PC-9 (cell line): ENCODE measurements at regions not wholly inside any gene's neighbourhood (a gene's known extent, or its start where the extent isn't known, plus 50 kb on each side); places are given as distances from the start of the nearest gene placed in this dataset.

Experiments
- BruUV-seq: library from RNA; stranded (reverse); fragments of 400-500 nt; replicated peaks from 2 replicates; lab custom pipeline; 2021; lab: Mats Ljungman, UMichigan
- CTCF ChIA-PET: fragments of 300-600 bp; sonication (Branson Sonifier 250); formaldehyde crosslinking; loops from one replicate; lab custom pipeline; 2022; ENCODE audit warnings: antibody characterized with exemption; lab: Charles Lee
- POLR2A ChIA-PET: fragments of 300-600 bp; sonication (Branson Sonifier 250); formaldehyde crosslinking; loops from one replicate; lab custom pipeline; 2022; ENCODE audit warnings: antibody characterized with exemption; ENCODE audit not compliant: unreplicated experiment; lab: Charles Lee
- DNase-seq, 2 experiments: peaks; one replicate each; pipeline versions ENCODE4 v3.0.0 to v3.0.0-alpha.2; 2015 to 2022; ENCODE audit warnings: mixed read lengths in 1 of 2
- H2AFZ ChIP-seq: fragments of 200-600 bp; sonication (generic); 2 replicates; pipeline ENCODE4 v1.8.1; 2017; ENCODE audit warnings: antibody characterized with exemption
- H3F3A ChIP-seq: fragments of 200-600 bp; sonication (generic); 2 replicates; pipeline ENCODE4 v1.8.1; 2017; ENCODE audit warnings: antibody characterized with exemption, mild to moderate bottlenecking, low read depth; ENCODE audit not compliant: insufficient read depth
- H3K27ac ChIP-seq: fragments of 200-600 bp; sonication (generic); 2 replicates; pipeline ENCODE4 v1.6.1; 2016; ENCODE audit warnings: mixed run types
- H3K27me3 ChIP-seq: fragments of 200-600 bp; sonication (generic); 2 replicates; pipeline ENCODE4 v1.6.1; 2016; ENCODE audit warnings: low read depth, mixed run types; ENCODE audit not compliant: insufficient read depth
- H3K36me3 ChIP-seq: fragments of 200-600 bp; sonication (generic); 2 replicates; pipeline ENCODE4 v1.6.1; 2016; ENCODE audit warnings: low read depth, mixed run types
- H3K4me1 ChIP-seq: fragments of 200-600 bp; sonication (generic); replicated peaks from 2 replicates; pipeline ENCODE4 v1.6.1; 2016; ENCODE audit warnings: mixed run types; ENCODE audit not compliant: insufficient read depth
- H3K4me2 ChIP-seq: fragments of 200-600 bp; sonication (generic); 2 replicates; pipeline ENCODE4 v1.6.1; 2017; ENCODE audit warnings: mixed run types
- H3K4me3 ChIP-seq: fragments of 200-600 bp; sonication (generic); 2 replicates; pipeline ENCODE4 v1.6.1; 2016; ENCODE audit warnings: mixed run types
- H3K79me2 ChIP-seq: fragments of 200-600 bp; sonication (generic); 2 replicates; pipeline ENCODE4 v1.6.1; 2017; ENCODE audit warnings: low read depth, mixed run types
- H3K9me2 ChIP-seq: fragments of 200-600 bp; sonication (generic); 2 replicates; pipeline ENCODE4 v1.8.1; 2017; ENCODE audit warnings: mild to moderate bottlenecking; ENCODE audit not compliant: insufficient read depth
- H3K9me3 ChIP-seq: fragments of 200-600 bp; sonication (generic); 2 replicates; pipeline ENCODE4 v1.8.1; 2016; ENCODE audit warnings: low read depth; ENCODE audit not compliant: insufficient read depth
- H4K20me1 ChIP-seq: fragments of 200-600 bp; sonication (generic); 2 replicates; pipeline ENCODE4 v1.8.1; 2017; ENCODE audit not compliant: insufficient read depth
- EZH2 ChIP-seq: fragments of 200-600 bp; sonication (generic); IDR thresholded peaks from 2 replicates; pipeline ENCODE4 v1.8.0; 2017; ENCODE audit warnings: antibody characterized with exemption, low read depth
- intact Hi-C: fragments of 100-400 bp; cut with micrococcal nuclease; formaldehyde crosslinking; loops from one replicate; pipeline ENCODE4 v1.10.0; 2022; ENCODE audit not compliant: unreplicated experiment
- TF ChIP-seq, protein P1 (sequence below): fragments of 200-600 bp; sonication (generic); conservative IDR thresholded peaks from 2 replicates; pipeline ENCODE4 v1.6.1; 2017; ENCODE audit warnings: mixed run types, antibody characterized with exemption, mild to moderate bottlenecking, moderate library complexity

DNA sequence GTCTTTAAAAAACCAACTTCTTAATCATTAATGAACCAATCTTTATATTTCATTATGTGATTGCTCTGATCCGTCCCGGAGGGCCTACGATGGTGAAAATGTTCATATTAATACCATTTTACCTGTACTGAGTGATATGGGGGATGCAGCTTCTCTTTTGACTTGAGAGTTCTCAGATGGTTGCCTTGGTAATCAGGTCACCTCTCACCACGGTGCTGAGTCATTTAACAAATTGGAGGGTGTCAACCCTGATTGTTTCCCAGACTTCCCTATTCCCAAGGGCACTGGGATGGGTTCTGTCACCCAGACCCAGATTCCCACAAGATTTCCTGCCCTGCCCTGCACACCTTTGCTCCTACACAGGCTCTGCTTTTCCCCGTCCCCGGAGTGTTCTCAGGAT, 128.5 kb upstream of the TMTC4 start:
- no peaks in the 10 kb centered on the region for H3K36me3 ChIP-seq
- H3K9me3 ChIP-seq = no peaks in the 10 kb centered on the region
- H3K4me1 ChIP-seq = no peaks in the 10 kb centered on the region
- H3K4me2 ChIP-seq = no peak overlapping the region
- intact Hi-C loops = no loop called here
- no peak overlapping the region for H3K4me3 ChIP-seq
- no TSS peak for BruUV-seq
- CTCF ChIA-PET = no interaction called here
- H3F3A ChIP-seq = no peaks in the 10 kb centered on the region
- no peaks in the 10 kb centered on the region for H4K20me1 ChIP-seq
- H3K27ac ChIP-seq = no peak overlapping the region
- DNase-seq = no peak
- no peaks in the 10 kb centered on the region for H3K79me2 ChIP-seq
- H3K27me3 ChIP-seq = peaks cover 86% of the 10 kb centered on the region
- TF ChIP-seq, protein P1, sequence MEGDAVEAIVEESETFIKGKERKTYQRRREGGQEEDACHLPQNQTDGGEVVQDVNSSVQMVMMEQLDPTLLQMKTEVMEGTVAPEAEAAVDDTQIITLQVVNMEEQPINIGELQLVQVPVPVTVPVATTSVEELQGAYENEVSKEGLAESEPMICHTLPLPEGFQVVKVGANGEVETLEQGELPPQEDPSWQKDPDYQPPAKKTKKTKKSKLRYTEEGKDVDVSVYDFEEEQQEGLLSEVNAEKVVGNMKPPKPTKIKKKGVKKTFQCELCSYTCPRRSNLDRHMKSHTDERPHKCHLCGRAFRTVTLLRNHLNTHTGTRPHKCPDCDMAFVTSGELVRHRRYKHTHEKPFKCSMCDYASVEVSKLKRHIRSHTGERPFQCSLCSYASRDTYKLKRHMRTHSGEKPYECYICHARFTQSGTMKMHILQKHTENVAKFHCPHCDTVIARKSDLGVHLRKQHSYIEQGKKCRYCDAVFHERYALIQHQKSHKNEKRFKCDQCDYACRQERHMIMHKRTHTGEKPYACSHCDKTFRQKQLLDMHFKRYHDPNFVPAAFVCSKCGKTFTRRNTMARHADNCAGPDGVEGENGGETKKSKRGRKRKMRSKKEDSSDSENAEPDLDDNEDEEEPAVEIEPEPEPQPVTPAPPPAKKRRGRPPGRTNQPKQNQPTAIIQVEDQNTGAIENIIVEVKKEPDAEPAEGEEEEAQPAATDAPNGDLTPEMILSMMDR = no peak
- no peak for TF ChIP-seq EZH2
- POLR2A ChIA-PET = no interaction called here
- no peak overlapping the region for H2AFZ ChIP-seq
- H3K9me2 ChIP-seq = no peaks in the 10 kb centered on the region

DNA sequence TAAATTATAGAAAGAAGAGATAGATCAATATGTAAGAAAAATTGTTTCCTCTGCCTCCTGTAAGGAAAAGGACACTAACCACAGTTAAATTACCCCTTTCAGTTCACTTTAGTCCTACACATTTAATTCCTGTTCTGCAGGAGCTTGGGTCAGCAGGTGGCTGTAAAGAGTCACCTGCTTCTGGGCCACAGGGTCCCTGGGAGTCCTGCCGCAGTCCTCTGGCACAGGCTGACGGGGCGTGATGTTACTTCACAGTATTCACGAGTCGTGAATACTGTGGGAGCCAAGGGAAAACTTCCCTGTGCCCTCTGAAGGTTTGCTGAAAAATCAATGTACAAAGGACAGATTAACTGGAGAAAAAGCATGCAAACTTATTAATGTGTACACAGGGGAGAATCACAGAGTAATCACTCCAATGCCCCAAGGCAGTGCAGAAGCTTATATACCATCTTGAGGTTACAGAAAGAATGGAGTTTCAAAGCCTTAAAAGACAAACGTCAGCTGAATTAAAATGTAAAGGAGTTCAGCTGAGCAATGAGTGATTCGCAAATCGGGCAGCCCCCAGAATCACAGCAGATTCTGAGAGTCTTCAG, 125.8 kb upstream of the TMTC4 start:
- H3K4me2 ChIP-seq = no peak overlapping the region
- no peaks in the 10 kb centered on the region for H3K4me1 ChIP-seq
- no peaks in the 10 kb centered on the region for H3F3A ChIP-seq
- ChIA-PET CTCF (no interaction called here), POLR2A (no interaction called here)
- no peaks in the 10 kb centered on the region; the same call in 1 of the 2 replicates for H3K9me3 ChIP-seq
- no peak for TF ChIP-seq EZH2
- TF ChIP-seq, protein P1 = no peak
- H4K20me1 ChIP-seq = no peaks in the 10 kb centered on the region
- no peaks in the 10 kb centered on the region for H3K79me2 ChIP-seq
- H3K27ac ChIP-seq = no peak overlapping the region
- no peak overlapping the region for H2AFZ ChIP-seq
- H3K36me3 ChIP-seq = no peaks in the 10 kb centered on the region
- H3K4me3 ChIP-seq = no peak overlapping the region
- no peak for DNase-seq
- BruUV-seq = no TSS peak
- intact Hi-C loops = no loop called here
- peaks cover 63% of the 10 kb centered on the region for H3K27me3 ChIP-seq
- H3K9me2 ChIP-seq = no peaks in the 10 kb centered on the region

DNA sequence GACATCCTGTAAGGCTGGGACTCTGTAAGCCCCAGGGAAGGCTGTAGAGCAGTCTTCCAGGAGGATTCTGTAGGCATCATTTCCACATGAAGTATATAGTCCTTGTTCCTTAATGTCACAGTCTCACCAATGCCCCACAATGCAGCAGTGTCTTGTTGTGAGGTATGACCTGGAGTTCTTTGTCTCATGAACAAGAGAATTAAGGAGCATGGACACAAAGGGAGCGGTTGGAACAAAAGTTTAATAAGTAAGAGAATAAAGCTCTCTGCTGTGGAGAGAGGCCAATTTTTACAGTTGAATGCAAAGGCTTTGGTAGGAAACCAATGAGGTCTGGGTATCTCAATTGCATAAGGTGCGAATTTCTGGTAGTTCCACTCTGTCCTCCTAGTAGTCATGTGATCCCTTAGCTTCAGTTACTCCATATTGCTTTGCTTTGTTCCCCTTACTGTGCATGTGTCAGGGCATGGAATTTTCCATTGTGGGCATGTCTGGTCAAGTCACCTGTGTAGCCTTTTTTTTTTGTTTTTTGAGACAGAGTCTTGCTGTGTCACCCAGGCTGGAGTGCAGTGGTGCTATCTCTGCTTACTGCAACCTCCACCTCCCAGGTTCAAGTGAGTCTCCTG, 124.3 kb upstream of the TMTC4 start:
- POLR2A ChIA-PET = no interaction called here
- Histone ChIP-seq H3K9me3 (no peaks in the 10 kb centered on the region; the same call in 1 of the 2 replicates), H3K27ac (no peak overlapping the region), H3F3A (no peaks in the 10 kb centered on the region), H3K4me3 (no peak overlapping the region), H4K20me1 (no peaks in the 10 kb centered on the region), H3K4me2 (no peak overlapping the region), H3K4me1 (no peaks in the 10 kb centered on the region), H2AFZ (no peak overlapping the region), H3K79me2 (no peaks in the 10 kb centered on the region), H3K27me3 (peaks cover 48% of the 10 kb centered on the region), H3K9me2 (no peaks in the 10 kb centered on the region), H3K36me3 (no peaks in the 10 kb centered on the region)
- DNase-seq = no peak
- no TSS peak for BruUV-seq
- intact Hi-C loops = no loop called here
- TF ChIP-seq, protein P1 = no peak
- no peak for TF ChIP-seq EZH2
- CTCF ChIA-PET = no interaction called here
